Heart left ventricle (tissue), 13 donors: ENCODE measurements at regions not wholly inside any gene's neighbourhood (a gene's known extent, or its start where the extent isn't known, plus 50 kb on each side); places are given as distances from the start of the nearest gene placed in this dataset.

Experiments used
- POLR2A ChIP-seq, 2 donors: fragments of 450-650 bp; IDR thresholded peaks; one replicate each; pipeline ENCODE4 v1.6.1; 2017; ENCODE audit warnings: antibody characterized with exemption in 2 of 2, mild to moderate bottlenecking in 2 of 2, moderate library complexity in 2 of 2
- TF ChIP-seq, protein P1 (sequence below), 12 donors: fragments of 200-600 bp; sonication (generic) in 4 of 12; IDR thresholded peaks; one replicate each; pipeline versions ENCODE4 v1.5.0 to v1.8.0; 2018 to 2022; ENCODE audit warnings: antibody characterized with exemption in 12 of 12, mild to moderate bottlenecking in 5 of 12
- donor health status: ischemic (EF 13 %, LVEDD 7.1; RV severe dilation, severe dysfunction).
- donor health status: DM: no; HTN: yes; CAD: no.
- donor health status: DM: no; HTN: no; CAD: no.
- donor health status: ischemic (EF 25% LVEDD 6.9; RV normal size, moderate dysfunction).
- donor health status: ischemic (EF 25% LVEDD 5.7; RV mildly dilated, moderate dysfunction).
- donor health status: ischemic (EF 35%, LVEDD 5.7; RV mildly dilated, moderate dysfunction).
- donor health status: nonischemic (EF 11% LVEDD 7.7; RV severe dilation, severe dysfunction).
- donor health status: DM: yes; HTN: yes; CAD: no.
- donor health status: PGD.
- donor health status: ischemic (EF 29% LVEDD 5.4; RV normal size, mild dysfunction).
- donor health status: nonischemic (EF 23%, LVEDD 6.1; RV moderate dilation, normal function).

DNA sequence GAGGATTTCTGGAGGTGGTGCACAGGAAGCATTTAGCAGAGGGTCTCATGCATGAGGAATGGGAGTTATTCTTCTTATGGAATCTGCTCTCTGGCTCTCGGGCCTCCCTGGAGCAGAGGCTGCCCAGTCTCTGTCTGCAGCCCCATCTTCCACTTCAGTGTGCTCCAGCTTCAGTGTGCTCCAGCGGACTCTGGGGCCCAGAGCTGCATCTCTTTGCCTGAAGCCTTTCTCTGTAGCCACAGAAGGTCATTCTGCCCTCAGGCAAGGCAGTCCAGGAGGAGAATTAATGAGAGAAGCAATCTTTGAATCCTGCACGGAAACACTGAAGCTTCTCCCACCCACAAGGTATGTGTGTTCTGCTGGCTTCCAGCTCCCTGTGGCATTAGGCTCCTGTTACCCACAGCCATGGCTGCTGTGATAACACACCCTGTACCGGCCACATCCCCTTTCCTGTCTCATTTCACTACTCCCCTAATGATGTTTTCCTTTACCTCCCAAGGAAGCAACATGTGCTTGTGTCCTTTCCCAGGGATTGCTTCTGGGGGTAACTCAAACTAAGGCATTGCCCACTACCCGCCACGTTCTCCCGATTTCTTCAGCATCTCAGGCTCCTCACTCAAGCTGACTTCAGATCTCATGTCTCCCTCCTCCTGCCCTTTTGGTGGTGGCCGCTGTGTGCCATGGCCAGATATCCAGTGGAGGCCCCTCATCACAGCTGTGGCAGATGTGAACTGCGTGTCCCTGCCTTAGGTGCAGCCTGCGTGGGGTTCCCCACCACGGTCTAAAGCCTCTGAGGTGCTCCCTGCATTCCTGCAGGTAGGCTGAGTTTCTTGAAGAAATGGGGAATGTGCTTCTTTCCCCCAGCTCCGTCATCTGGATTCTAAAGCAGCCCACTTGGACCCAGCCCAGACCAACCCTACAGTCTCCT, 181.2 kb upstream of the GALNT2 start:
- TF ChIP-seq, protein P1, sequence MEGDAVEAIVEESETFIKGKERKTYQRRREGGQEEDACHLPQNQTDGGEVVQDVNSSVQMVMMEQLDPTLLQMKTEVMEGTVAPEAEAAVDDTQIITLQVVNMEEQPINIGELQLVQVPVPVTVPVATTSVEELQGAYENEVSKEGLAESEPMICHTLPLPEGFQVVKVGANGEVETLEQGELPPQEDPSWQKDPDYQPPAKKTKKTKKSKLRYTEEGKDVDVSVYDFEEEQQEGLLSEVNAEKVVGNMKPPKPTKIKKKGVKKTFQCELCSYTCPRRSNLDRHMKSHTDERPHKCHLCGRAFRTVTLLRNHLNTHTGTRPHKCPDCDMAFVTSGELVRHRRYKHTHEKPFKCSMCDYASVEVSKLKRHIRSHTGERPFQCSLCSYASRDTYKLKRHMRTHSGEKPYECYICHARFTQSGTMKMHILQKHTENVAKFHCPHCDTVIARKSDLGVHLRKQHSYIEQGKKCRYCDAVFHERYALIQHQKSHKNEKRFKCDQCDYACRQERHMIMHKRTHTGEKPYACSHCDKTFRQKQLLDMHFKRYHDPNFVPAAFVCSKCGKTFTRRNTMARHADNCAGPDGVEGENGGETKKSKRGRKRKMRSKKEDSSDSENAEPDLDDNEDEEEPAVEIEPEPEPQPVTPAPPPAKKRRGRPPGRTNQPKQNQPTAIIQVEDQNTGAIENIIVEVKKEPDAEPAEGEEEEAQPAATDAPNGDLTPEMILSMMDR (IDR thresholded peaks at IDR 0.05) = no peak
- no peak for TF ChIP-seq POLR2A (IDR thresholded peaks at IDR 0.05)
